ACC112 (cell line): ENCODE measurements at regions not wholly inside any gene's neighbourhood (a gene's known extent, or its start where the extent isn't known, plus 50 kb on each side); places are given as distances from the start of the nearest gene placed in this dataset.
"Not testable (repeated sequence)": the region's sequence is repeated elsewhere in the genome, so short reads cannot be mapped to it uniquely, and the experiment has no call there.

Experiments
- H2AFZ ChIP-seq: fragments of 200-600 bp; sonication (generic); one replicate; pipeline ENCODE4 v1.6.0; 2017; ENCODE audit warnings: antibody characterized with exemption, low read length; ENCODE audit not compliant: unreplicated experiment
- H3K27ac ChIP-seq: fragments of 200-600 bp; sonication (generic); 2 replicates; pipeline ENCODE4 v1.5.1; 2014; ENCODE audit warnings: low read depth, mild to moderate bottlenecking, antibody characterized with exemption, low read length, moderate library complexity
- H3K27me3 ChIP-seq: fragments of 200-600 bp; sonication (generic); 2 replicates; pipeline ENCODE4 v1.6.1; 2014; ENCODE audit warnings: mild to moderate bottlenecking, antibody characterized with exemption, low read length, moderate library complexity, mixed read lengths; ENCODE audit not compliant: insufficient read depth
- H3K36me3 ChIP-seq: fragments of 200-600 bp; sonication (generic); 2 replicates; pipeline ENCODE4 v1.6.1; 2016; ENCODE audit warnings: mild to moderate bottlenecking, antibody characterized with exemption, low read length, moderate library complexity, mixed read lengths; ENCODE audit not compliant: insufficient read depth
- H3K4me1 ChIP-seq: fragments of 200-600 bp; sonication (generic); one replicate; pipeline ENCODE4 v1.6.1; 2016; ENCODE audit warnings: low read length, mixed read lengths; ENCODE audit not compliant: insufficient read depth, unreplicated experiment, control insufficient read depth
- H3K4me3 ChIP-seq: fragments of 200-600 bp; sonication (generic); 2 replicates; pipeline ENCODE4 v1.5.1; 2014; ENCODE audit warnings: mild to moderate bottlenecking, low read depth, low read length
- H3K79me2 ChIP-seq: fragments of 200-600 bp; sonication (generic); one replicate; pipeline ENCODE4 v1.6.0; 2016; ENCODE audit warnings: low read length; ENCODE audit not compliant: control insufficient read depth, unreplicated experiment, insufficient read depth

DNA sequence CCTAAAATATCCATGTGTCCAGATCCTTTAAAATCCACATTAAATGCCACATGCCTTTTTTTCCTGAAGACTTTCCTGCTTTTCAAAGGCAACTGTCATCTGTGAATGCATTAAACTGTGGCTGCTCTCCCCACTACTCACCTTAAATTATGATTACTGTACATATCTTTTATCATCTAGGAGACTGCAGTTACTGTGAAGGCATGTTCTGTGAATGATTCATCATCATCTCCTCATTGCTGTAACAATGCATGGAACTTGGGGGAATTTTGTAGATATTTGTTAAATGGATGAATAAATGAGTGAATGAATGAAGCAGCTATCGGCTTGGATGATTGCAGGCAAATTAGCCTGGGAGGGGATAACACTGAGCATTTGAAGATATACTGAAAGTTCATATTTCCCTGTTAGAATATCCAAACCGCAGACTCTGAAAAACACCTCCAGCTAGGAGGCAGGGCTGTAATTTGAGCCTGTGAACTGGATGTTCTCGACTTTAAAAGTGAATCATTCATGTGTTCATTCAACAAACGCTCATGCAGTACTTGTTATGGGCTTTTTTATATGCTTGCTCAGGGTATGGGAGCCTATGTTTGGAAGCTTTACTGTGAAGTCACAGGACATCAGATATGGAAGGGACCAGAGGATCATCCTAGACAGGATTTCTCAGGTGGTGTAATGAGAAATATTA, 519.2 kb downstream of the KIF4B start:
- H3K4me1 ChIP-seq: no peaks in the 10 kb centered on the region
- H3K36me3 ChIP-seq: no peaks in the 10 kb centered on the region
- no peak overlapping the region for H2AFZ ChIP-seq
- H3K27me3 ChIP-seq: no peaks in the 10 kb centered on the region
- no peak overlapping the region for H3K4me3 ChIP-seq
- H3K27ac ChIP-seq: no peak overlapping the region
- no peaks in the 10 kb centered on the region for H3K79me2 ChIP-seq

DNA sequence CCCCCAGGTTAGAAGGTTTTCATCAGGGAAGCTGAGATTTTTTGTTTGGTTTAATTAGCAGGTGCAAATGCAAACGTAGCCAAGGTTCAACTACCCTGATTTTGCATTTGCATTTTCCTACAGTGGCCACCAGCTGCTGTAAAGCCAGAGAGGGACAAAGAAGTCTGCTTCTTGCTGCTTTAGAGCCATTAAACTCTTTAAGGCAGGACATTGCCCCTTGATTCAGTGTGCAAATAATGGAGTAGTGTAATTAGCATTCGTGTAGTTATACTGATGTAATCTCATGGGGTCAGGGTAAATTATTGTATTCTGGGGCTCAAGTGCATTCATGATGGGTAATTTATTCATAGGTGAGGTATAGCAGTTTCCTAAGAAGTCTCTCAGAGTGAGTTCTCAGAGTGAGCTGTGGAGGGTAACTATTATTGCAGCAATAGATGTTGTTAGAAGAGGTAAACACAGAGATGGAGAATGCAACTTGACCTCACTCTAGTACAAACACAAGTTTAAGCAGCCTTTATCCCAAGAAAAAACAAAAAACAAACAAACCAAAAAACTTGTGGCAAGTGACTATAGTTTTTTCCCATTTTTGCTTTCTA, 526.5 kb downstream of the KIF4B start:
- Histone ChIP-seq H3K79me2 (no peaks in the 10 kb centered on the region), H3K36me3 (no peaks in the 10 kb centered on the region), H3K27me3 (no peaks in the 10 kb centered on the region), H3K4me1 (no peaks in the 10 kb centered on the region), H3K4me3 (no peak overlapping the region), H2AFZ (no peak overlapping the region), H3K27ac (no peak overlapping the region)

DNA sequence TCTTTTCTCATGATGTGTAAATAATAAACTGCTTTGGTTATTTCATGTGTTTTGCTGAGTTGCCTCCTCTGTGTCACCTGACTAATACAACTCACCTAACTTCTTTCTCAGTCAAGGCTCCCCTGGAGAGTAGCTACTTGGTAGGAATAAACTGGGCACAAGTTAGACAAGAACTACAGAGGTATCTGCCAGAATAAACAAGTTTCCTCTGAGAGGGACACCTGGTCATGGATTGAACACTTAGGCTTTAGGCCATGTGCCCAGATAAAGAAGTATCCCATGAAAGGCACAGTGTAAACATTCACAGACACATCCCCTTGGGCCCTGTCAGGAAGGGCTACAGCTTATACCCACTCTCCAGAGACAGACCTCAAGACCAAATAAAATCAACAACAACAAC, 532.5 kb downstream of the KIF4B start:
- Histone ChIP-seq H3K27me3 (no peaks in the 10 kb centered on the region), H2AFZ (no peak overlapping the region), H3K36me3 (no peaks in the 10 kb centered on the region), H3K4me3 (no peak overlapping the region), H3K79me2 (no peaks in the 10 kb centered on the region), H3K4me1 (no peaks in the 10 kb centered on the region), H3K27ac (no peak overlapping the region)

DNA sequence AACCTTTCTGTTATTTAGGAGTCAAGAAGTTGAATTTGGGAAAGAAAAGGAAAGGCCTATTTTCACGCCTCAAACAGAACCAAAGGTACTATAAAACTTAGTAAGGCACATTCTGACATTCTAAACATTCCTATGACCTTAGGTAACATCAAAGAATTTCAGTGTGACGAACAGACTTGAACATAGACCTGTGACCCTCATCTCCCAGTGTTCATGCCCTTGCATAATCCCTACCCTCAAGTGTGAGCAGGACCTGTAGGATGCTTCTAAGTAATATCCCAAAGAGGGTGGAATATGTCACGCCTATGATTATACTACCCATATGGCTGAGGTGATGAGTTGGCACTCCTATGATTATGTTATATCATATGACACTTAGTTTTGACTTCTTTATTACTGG, 540.9 kb downstream of the KIF4B start:
- Histone ChIP-seq H3K79me2 (no peaks in the 10 kb centered on the region), H3K27me3 (no peaks in the 10 kb centered on the region), H3K4me3 (no peak overlapping the region), H3K4me1 (no peaks in the 10 kb centered on the region), H3K27ac (no peak overlapping the region), H3K36me3 (no peaks in the 10 kb centered on the region), H2AFZ (no peak overlapping the region)

DNA sequence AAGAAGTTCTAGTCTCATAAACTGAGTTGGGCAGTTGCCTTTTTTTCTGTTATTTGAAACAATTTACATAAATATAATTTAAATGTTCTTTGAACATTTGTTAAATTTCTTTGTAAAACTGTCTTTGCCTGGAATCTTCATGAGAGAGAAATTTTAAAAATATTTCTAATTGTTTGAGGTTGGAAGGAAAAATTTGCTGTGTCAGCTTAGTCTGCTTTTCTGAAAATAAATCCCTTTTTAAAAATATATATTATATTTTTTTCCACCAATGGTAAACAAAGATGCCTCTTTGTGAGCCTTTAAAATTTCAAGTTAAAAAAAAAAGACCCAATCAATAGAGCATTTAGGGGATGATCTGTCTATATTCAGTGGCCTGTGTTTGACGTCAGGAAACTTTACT, 542.7 kb downstream of the KIF4B start:
- Histone ChIP-seq H3K27me3 (no peaks in the 10 kb centered on the region), H3K4me1 (no peaks in the 10 kb centered on the region), H3K27ac (no peak overlapping the region), H3K4me3 (no peak overlapping the region), H3K79me2 (no peaks in the 10 kb centered on the region), H3K36me3 (no peaks in the 10 kb centered on the region), H2AFZ (no peak overlapping the region)

DNA sequence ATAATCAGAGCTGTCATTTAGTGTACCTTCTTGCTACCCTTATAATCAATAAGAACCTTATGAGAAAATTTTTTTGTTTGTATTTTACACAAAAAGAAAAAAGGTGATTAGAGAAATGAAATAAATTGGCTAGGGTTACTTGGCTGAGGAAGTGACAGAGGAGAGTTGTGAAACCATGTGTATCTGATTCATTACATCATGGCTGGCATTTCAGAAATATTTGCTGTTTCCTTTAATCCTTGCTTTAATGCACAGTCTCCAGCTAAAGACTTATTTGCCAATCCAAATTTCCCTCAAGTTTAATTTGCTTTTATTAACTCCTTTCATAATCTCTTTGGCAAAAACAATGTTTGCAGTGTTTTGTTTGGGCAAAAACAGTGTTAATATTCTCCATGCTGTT, 543.1 kb downstream of the KIF4B start:
- Histone ChIP-seq H2AFZ (no peak overlapping the region), H3K36me3 (no peaks in the 10 kb centered on the region), H3K79me2 (no peaks in the 10 kb centered on the region), H3K4me1 (no peaks in the 10 kb centered on the region), H3K27ac (no peak overlapping the region), H3K4me3 (no peak overlapping the region), H3K27me3 (no peaks in the 10 kb centered on the region)

DNA sequence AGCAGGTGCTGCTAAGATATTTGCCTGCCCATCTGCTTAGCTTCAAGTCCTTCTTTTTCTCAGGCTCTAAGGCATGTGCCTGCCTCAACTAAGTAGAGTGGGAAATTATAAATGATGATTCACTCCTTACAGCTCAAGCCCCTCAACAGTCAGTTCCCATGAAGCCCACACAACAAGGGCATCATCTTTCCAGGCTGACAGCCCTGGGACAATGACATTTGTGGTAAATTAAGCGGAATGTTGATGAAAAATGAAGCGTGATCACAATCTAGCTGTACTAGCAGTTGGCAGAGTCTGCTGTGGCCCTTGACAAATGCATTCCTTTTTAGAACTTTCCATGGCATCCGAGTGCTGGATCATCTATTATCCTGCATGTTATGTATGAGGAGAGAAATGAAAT, 548.6 kb downstream of the KIF4B start:
- Histone ChIP-seq H3K4me1 (no peaks in the 10 kb centered on the region), H3K36me3 (no peaks in the 10 kb centered on the region), H3K79me2 (no peaks in the 10 kb centered on the region), H2AFZ (no peak overlapping the region), H3K4me3 (no peak overlapping the region), H3K27ac (no peak overlapping the region), H3K27me3 (no peaks in the 10 kb centered on the region)

DNA sequence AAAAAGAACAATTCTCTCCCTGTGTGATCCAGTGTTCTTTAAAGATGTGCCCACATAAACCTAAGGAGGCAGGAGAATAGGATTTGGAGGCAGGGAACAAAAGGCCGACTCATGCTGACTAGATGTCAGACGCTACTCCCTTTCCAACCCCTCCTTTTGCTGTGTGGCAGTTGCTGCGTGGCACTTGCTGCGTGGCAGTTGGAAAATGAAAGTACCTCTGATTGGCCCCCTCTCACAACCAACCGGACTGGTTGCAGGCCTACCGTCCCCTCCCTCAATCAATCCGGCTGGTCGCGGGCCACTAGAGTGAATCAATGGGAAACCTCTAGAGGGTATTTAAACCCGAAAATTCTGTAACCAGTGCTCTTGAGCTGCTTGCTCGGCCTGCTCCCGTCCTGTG, 551.0 kb downstream of the KIF4B start:
- Histone ChIP-seq H2AFZ (no peak overlapping the region), H3K27me3 (no peaks in the 10 kb centered on the region), H3K36me3 (no peaks in the 10 kb centered on the region), H3K4me3 (no peak overlapping the region), H3K27ac (no peak overlapping the region), H3K79me2 (no peaks in the 10 kb centered on the region), H3K4me1 (no peaks in the 10 kb centered on the region)

DNA sequence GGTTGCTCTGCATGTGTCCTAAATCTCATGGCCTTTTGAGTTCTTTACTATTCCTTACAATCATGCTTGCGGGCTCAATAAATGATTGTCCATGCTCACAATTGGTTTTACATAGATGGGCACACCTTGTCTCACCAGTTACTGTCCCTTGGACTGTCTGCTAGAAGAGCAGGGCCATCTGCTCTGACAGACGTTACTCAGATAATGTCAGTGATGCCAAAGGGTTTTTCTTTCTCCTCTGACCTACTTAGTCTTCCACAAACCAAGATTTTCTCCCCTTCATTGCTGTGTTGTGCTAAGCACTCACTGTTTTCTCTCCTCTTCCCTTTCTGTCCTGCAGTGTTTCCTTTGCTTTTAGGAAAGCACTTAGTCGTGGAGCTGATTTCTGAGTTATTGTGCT, 562.3 kb downstream of the KIF4B start:
- Histone ChIP-seq H3K4me3 (no peak overlapping the region), H2AFZ (no peak overlapping the region), H3K4me1 (no peaks in the 10 kb centered on the region), H3K36me3 (no peaks in the 10 kb centered on the region), H3K27me3 (no peaks in the 10 kb centered on the region), H3K27ac (no peak overlapping the region), H3K79me2 (no peaks in the 10 kb centered on the region)

DNA sequence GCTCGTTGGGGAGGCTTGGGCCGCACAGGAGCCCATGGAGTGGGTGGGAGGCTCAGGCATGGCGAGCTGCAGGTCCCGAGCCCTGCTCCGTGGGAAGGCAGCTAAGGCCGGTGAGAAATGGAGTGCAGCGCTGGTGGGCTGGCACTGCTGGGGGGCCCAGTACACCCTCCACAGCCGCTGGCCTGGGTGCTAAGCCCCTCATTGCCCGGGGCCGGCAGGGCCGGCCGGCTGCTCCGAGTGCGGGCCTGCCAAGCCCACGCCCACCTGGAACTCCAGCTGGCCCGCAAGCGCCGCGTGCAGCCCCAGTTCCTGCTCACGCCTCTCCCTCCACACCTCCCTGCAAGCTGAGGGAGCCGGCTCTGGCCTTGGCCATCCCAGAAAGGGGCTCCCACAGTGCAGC, 573.3 kb downstream of the KIF4B start:
- H3K36me3 ChIP-seq, H3K4me1 ChIP-seq, H3K27me3 ChIP-seq, H3K27ac ChIP-seq, H2AFZ ChIP-seq, H3K4me3 ChIP-seq, H3K79me2 ChIP-seq: not testable (repeated sequence)

DNA sequence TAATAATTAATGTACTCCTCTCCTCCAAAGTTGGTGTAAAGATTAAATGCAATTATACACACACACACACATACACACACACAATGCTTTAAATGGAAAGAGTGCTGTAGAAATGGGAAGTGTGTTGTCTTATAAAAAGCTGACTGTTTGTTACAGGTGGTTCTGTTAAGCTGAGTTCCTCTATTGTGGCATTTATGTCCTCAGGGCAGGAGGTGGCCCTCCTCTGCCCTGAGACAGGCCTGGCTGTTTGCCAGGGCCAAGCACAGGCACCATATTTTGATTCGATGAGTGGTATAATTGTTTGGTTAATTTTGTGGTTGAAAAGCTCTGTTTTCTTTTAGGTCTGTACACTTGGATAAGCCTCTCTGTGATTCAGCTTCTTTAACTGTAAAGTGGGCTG, 573.9 kb downstream of the KIF4B start:
- Histone ChIP-seq H3K4me3 (no peak overlapping the region), H3K79me2 (no peaks in the 10 kb centered on the region), H3K27me3 (no peaks in the 10 kb centered on the region), H2AFZ (no peak overlapping the region), H3K27ac (no peak overlapping the region), H3K36me3 (no peaks in the 10 kb centered on the region), H3K4me1 (no peaks in the 10 kb centered on the region)
